GM20000 (cell line): ENCODE measurements at regions not wholly inside any gene's neighbourhood (a gene's known extent, or its start where the extent isn't known, plus 50 kb on each side); places are given as distances from the start of the nearest gene placed in this dataset.

Experiments
- DNase-seq: peaks from one replicate; pipeline ENCODE4 v3.0.0; 2012; ENCODE audit warnings: low spot score
- CTCF ChIP-seq: IDR thresholded peaks from 2 replicates; pipeline ENCODE4 v1.5.1; 2012; ENCODE audit warnings: mild to moderate bottlenecking, control low read depth; ENCODE audit errors: extremely low read depth, missing control alignments

- DNase-seq, result no peak
- TF ChIP-seq CTCF, result no peak
These were observed 208.3 kb downstream of the NDUFA10 start for GRCh38 chr2:239816576-239817467.

- DNase-seq, result no peak
- no peak for TF ChIP-seq CTCF
These were observed 209.5 kb downstream of the NDUFA10 start for GRCh38 chr2:239815671-239816070.

GRCh38 chr2:239814861-239815601 lies 210.1 kb downstream of the NDUFA10 start:
- DNase-seq, result no peak
- TF ChIP-seq CTCF, result no peak

- no peak for TF ChIP-seq CTCF
- DNase-seq, result no peak
These were observed 210.9 kb downstream of the NDUFA10 start for GRCh38 chr2:239814116-239814860.

GRCh38 chr2:239813261-239814115 lies 211.7 kb downstream of the NDUFA10 start:
- no peak for TF ChIP-seq CTCF
- DNase-seq, result no peak

GRCh38 chr2:239811806-239812560 lies 213.2 kb downstream of the NDUFA10 start:
- no peak for DNase-seq
- TF ChIP-seq CTCF, result no peak
